HEK293 (cell line): ENCODE measurements at regions not wholly inside any gene's neighbourhood (a gene's known extent, or its start where the extent isn't known, plus 50 kb on each side); places are given as distances from the start of the nearest gene placed in this dataset.
"Not testable (repeated sequence)": the region's sequence is repeated elsewhere in the genome, so short reads cannot be mapped to it uniquely, and the experiment has no call there.

Source experiments
- CTCF ChIA-PET: fragments of 350-600 bp; formaldehyde crosslinking; extraction: SDS; loops from one replicate; lab custom pipeline; 2021; ENCODE audit warnings: antibody characterized with exemption; lab: Yijun Ruan, JAX
- POLR2A ChIA-PET: fragments of 300-600 bp; formaldehyde crosslinking; extraction: SDS; loops from one replicate; lab custom pipeline; 2020; ENCODE audit warnings: antibody characterized with exemption, inconsistent platforms; lab: Yijun Ruan, JAX
- H3K27ac ChIP-seq: fragments of 200-500 bp; sonication (Bioruptor generic); 2 replicates; pipeline ENCODE4 v1.5.1; 2014; ENCODE audit warnings: low read depth, low read length, control low read depth, inconsistent platforms; ENCODE audit errors: extremely low read depth
- H3K36me3 ChIP-seq, 2 experiments: fragments of 200-500 bp in 1 of 2; sonication (Bioruptor generic) in 1 of 2; 1 replicate in 1 of 2; 2 replicates in 1 of 2; pipeline ENCODE4 v1.5.1; 2014 to 2017; ENCODE audit warnings: inconsistent platforms in 2 of 2, low read length in 2 of 2; ENCODE audit not compliant: control insufficient read depth in 2 of 2, insufficient read depth in 1 of 2
- H3K4me1 ChIP-seq: fragments of 200-500 bp; sonication (Bioruptor generic); 2 replicates; pipeline ENCODE4 v1.5.1; 2014; ENCODE audit warnings: mild to moderate bottlenecking, low read length, inconsistent platforms; ENCODE audit not compliant: control insufficient read depth, insufficient read depth
- H3K4me3 ChIP-seq: 2 replicates; pipeline ENCODE4 v1.5.1; 2011; ENCODE audit warnings: low read depth, mild to moderate bottlenecking, control low read depth, low read length, moderate library complexity
- H3K9me3 ChIP-seq: fragments of 200-500 bp; sonication (Bioruptor generic); 2 replicates; pipeline ENCODE4 v1.5.1; 2014; ENCODE audit warnings: low read depth, low read length, inconsistent platforms; ENCODE audit not compliant: control insufficient read depth, insufficient read depth
- IKZF3 ChIP-seq: fragments of 450-650 bp; IDR thresholded peaks from 2 replicates; pipeline ENCODE4 v1.5.0; 2018; ENCODE audit warnings: missing biosample characterization, mild to moderate bottlenecking, missing genetic modification characterization, moderate library complexity
- KLF10 ChIP-seq: fragments of 450-650 bp; IDR thresholded peaks from 2 replicates; pipeline ENCODE4 v1.5.1; 2018; ENCODE audit warnings: missing biosample characterization, mild to moderate bottlenecking, missing genetic modification characterization
- MEIS1 ChIP-seq: sonication (generic); formaldehyde crosslinking; IDR thresholded peaks from 2 replicates; pipeline ENCODE4 v1.8.1; 2022; ENCODE audit warnings: missing genetic modification reagents, mild to moderate bottlenecking, borderline replicate concordance
- TCF7L2 ChIP-seq: IDR thresholded peaks from 2 replicates; pipeline ENCODE4 v1.6.1; 2011; ENCODE audit warnings: low read depth, mild to moderate bottlenecking, inconsistent platforms, low read length, moderate library complexity, borderline replicate concordance
- ZFP3 ChIP-seq: fragments of 450-650 bp; formaldehyde crosslinking; IDR thresholded peaks from 2 replicates; pipeline ENCODE4 v1.5.1; 2016; ENCODE audit warnings: low read depth, missing biosample characterization, missing genetic modification characterization
- ZNF10 ChIP-seq: fragments of 450-650 bp; formaldehyde crosslinking; IDR thresholded peaks from 2 replicates; pipeline ENCODE4 v1.5.1; 2017; ENCODE audit warnings: missing biosample characterization, missing genetic modification characterization
- ZNF335 ChIP-seq: fragments of 450-650 bp; formaldehyde crosslinking; conservative IDR thresholded peaks from 2 replicates; pipeline ENCODE4 v1.5.1; 2016; ENCODE audit warnings: missing biosample characterization, missing genetic modification characterization
- ZNF350 ChIP-seq: fragments of 450-650 bp; formaldehyde crosslinking; IDR thresholded peaks from 2 replicates; pipeline ENCODE4 v1.5.0; 2017; ENCODE audit warnings: missing biosample characterization, mild to moderate bottlenecking, missing genetic modification characterization
- ZNF473 ChIP-seq: fragments of 450-650 bp; formaldehyde crosslinking; IDR thresholded peaks from 2 replicates; pipeline ENCODE4 v1.5.1; 2017; ENCODE audit warnings: missing biosample characterization, missing genetic modification characterization
- ZNF600 ChIP-seq: fragments of 450-650 bp; formaldehyde crosslinking; IDR thresholded peaks from 2 replicates; pipeline ENCODE4 v1.5.1; 2016; ENCODE audit warnings: missing biosample characterization, missing genetic modification characterization
- TF ChIP-seq, protein P1 (sequence below): fragments of 450-650 bp; formaldehyde crosslinking; IDR thresholded peaks from 2 replicates; pipeline ENCODE4 v1.5.1; 2016; ENCODE audit warnings: missing biosample characterization, missing genetic modification characterization
- TF ChIP-seq, protein P2 (sequence below): fragments of 450-650 bp; formaldehyde crosslinking; IDR thresholded peaks from 2 replicates; pipeline ENCODE4 v1.5.1; 2016; ENCODE audit warnings: missing biosample characterization, missing genetic modification characterization
- TF ChIP-seq, protein P3 (sequence below): fragments of 450-650 bp; formaldehyde crosslinking; IDR thresholded peaks from 2 replicates; pipeline ENCODE4 v1.5.1; 2017; ENCODE audit warnings: missing biosample characterization, missing genetic modification characterization
- TF ChIP-seq, protein P4 (sequence below): fragments of 450-650 bp; formaldehyde crosslinking; IDR thresholded peaks from 2 replicates; pipeline ENCODE4 v1.5.1; 2016; ENCODE audit warnings: missing biosample characterization, missing genetic modification characterization

DNA sequence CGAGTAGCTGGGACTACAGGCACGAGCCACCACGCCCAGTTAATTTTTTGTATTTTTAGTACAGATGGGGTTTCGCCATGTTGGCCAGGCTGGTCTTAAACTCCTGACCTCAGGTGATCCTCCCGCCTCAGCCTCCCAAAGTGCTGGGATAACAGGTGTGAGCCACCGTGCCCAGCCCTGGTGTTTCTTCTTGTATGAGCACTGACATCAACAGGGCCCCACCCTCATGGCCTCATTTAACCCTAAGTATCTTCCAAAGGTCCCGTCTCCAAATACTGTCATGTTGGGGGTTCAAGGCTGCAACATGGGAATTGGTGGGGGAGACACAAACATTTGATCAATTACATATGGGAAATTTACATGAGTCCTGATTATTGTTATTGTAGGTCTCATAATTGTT, 122.9 kb upstream of the DOK5 start:
- H3K4me3 ChIP-seq, H3K9me3 ChIP-seq, H3K27ac ChIP-seq, CTCF ChIA-PET, H3K36me3 ChIP-seq, H3K4me1 ChIP-seq: not testable (repeated sequence)
- POLR2A ChIA-PET = interaction anchor here (0.7 kb wide), 1 partner anchor 11 kb away, joined by 4 read pairs; no protein-coding TSS in a partner anchor

DNA sequence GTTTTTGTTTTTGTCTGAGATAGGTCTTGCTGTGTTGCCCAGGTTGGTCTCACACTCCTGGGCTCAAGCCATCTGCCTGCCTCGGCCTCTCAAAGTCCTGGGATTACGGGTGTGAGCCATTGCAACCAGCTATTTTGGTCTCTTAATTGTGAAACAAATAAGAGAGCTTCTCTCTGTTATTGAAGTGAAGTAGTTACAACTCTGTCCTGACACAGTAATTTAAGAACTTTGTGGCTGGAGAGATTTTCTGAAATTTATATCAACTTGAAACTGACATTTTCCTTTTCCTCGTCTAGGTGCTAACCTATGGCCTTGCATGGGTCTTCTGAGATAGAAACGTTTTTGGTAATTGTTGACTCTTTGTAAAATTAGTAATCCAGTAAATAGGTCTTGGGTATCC, 122.1 kb upstream of the DOK5 start:
- TF ChIP-seq, protein P1, sequence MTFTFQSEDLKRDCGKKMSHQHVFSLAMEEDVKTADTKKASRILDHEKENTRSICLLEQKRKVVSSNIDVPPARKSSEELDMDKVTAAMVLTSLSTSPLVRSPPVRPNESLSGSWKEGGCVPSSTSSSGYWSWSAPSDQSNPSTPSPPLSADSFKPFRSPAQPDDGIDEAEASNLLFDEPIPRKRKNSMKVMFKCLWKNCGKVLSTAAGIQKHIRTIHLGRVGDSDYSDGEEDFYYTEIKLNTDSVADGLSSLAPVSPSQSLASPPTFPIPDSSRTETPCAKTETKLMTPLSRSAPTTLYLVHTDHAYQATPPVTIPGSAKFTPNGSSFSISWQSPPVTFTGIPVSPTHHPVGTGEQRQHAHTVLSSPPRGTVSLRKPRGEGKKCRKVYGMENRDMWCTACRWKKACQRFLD (tag by site-specific recombination) = no peak
- TF ChIP-seq TCF7L2 (no peak), IKZF3 (tag by site-specific recombination) (no peak), ZNF335 (no peak), ZNF350 (tag by site-specific recombination) (no peak), MEIS1 (CRISPR knock-in tag) (no peak), ZNF600 (tag by site-specific recombination) (no peak), KLF10 (tag by site-specific recombination) (no peak), ZNF10 (tag by site-specific recombination) (no peak), ZNF473 (tag by site-specific recombination) (no peak)
- TF ChIP-seq, protein P2, sequence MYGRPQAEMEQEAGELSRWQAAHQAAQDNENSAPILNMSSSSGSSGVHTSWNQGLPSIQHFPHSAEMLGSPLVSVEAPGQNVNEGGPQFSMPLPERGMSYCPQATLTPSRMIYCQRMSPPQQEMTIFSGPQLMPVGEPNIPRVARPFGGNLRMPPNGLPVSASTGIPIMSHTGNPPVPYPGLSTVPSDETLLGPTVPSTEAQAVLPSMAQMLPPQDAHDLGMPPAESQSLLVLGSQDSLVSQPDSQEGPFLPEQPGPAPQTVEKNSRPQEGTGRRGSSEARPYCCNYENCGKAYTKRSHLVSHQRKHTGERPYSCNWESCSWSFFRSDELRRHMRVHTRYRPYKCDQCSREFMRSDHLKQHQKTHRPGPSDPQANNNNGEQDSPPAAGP (tag by site-specific recombination) = no peak
- TF ChIP-seq, protein P3, sequence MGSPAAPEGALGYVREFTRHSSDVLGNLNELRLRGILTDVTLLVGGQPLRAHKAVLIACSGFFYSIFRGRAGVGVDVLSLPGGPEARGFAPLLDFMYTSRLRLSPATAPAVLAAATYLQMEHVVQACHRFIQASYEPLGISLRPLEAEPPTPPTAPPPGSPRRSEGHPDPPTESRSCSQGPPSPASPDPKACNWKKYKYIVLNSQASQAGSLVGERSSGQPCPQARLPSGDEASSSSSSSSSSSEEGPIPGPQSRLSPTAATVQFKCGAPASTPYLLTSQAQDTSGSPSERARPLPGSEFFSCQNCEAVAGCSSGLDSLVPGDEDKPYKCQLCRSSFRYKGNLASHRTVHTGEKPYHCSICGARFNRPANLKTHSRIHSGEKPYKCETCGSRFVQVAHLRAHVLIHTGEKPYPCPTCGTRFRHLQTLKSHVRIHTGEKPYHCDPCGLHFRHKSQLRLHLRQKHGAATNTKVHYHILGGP (tag by site-specific recombination) = no peak
- H3K27ac ChIP-seq = no peak overlapping the region
- POLR2A ChIA-PET = no interaction called here
- H3K9me3 ChIP-seq = no peaks in the 10 kb centered on the region
- CTCF ChIA-PET = no interaction called here
- no peak overlapping the region for H3K4me3 ChIP-seq
- H3K36me3 ChIP-seq = no peaks in the 10 kb centered on the region
- H3K4me1 ChIP-seq = no peaks in the 10 kb centered on the region

DNA sequence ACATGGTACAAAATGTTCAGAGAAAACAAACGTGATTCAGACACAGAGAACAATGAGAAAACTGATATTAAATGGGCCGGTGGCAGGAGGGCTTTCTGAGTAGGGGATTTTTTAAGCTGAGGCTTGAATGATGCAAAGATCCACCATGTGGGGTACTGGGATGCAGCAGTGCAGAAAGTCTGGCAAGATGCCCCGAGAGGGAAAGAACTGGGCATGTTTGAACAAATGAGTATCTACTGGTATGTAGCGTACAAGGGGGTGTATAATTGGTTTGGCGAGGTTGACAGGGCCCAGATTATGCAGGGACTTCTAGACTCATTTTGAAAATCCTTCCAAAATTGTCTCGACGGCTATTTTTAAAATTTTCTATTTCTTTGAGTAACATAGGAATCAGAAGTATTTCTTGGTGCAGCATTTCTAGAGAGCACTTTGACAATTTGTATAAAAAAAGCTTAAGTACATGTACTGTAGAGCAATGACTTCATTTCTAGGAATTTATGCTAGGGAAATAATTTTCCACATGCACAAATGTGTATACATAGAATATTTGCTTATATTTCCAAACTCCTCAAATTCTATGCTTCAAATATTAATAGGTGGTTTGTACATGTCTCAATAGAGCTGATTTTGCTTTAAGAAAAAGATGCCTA, 119.6 kb upstream of the DOK5 start:
- TF ChIP-seq, protein P4, sequence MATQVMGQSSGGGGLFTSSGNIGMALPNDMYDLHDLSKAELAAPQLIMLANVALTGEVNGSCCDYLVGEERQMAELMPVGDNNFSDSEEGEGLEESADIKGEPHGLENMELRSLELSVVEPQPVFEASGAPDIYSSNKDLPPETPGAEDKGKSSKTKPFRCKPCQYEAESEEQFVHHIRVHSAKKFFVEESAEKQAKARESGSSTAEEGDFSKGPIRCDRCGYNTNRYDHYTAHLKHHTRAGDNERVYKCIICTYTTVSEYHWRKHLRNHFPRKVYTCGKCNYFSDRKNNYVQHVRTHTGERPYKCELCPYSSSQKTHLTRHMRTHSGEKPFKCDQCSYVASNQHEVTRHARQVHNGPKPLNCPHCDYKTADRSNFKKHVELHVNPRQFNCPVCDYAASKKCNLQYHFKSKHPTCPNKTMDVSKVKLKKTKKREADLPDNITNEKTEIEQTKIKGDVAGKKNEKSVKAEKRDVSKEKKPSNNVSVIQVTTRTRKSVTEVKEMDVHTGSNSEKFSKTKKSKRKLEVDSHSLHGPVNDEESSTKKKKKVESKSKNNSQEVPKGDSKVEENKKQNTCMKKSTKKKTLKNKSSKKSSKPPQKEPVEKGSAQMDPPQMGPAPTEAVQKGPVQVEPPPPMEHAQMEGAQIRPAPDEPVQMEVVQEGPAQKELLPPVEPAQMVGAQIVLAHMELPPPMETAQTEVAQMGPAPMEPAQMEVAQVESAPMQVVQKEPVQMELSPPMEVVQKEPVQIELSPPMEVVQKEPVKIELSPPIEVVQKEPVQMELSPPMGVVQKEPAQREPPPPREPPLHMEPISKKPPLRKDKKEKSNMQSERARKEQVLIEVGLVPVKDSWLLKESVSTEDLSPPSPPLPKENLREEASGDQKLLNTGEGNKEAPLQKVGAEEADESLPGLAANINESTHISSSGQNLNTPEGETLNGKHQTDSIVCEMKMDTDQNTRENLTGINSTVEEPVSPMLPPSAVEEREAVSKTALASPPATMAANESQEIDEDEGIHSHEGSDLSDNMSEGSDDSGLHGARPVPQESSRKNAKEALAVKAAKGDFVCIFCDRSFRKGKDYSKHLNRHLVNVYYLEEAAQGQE = no peak
- no peak for TF ChIP-seq ZFP3 (tag by site-specific recombination)
- H3K36me3 ChIP-seq = no peaks in the 10 kb centered on the region
- CTCF ChIA-PET = no interaction called here
- POLR2A ChIA-PET = no interaction called here
- no peaks in the 10 kb centered on the region for H3K9me3 ChIP-seq
- H3K4me1 ChIP-seq = no peaks in the 10 kb centered on the region
- no peak overlapping the region for H3K4me3 ChIP-seq
- H3K27ac ChIP-seq = no peak overlapping the region
